ENCODE measurements at regions not wholly inside any gene's neighbourhood (a gene's known extent, or its start where the extent isn't known, plus 50 kb on each side); places are given as distances from the start of the nearest gene placed in this dataset.

DNA sequence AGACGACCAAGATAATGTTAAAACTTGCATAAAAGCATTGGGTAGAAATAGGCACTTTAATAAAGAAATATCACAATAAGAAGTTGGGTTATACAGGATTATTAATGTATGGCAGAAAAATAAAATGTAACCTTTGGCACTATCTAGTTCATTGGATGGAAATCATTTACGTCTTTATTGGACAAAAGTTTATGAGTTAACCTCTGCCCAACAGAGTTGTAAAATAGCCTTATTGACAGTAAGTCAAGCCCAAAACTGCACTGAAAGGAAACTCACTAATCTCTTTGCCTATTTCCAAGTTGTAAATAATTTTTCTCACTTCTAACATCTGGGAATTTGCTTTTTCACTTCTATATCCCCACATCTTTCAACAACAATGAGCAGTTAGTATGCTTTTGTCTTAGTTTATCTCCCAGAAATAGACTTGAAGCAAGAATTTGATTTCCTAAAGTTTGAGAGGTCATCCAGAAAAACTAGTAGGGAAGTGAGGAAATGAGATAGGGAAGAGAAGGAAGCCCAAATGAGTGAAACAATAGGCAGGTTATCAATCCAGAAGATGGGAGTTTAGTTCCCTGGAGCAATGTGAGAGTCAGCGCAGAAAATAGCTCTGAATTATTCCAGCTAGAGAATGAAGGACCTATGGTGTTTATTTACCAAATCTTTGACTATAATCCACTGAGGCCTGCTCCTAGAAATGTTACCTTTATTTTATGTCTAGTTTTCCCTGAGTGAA, 434.8 kb downstream of the CCER1 start:
- Histone ChIP-seq H3K9me3 (ENCODE audit: insufficient read depth, low read depth, low read length) (no peaks in the 10 kb centered on the region), H4K20me1 (ENCODE audit: insufficient read depth, low read length) (no peaks in the 10 kb centered on the region), H3K4me1 (ENCODE audit: insufficient read depth, low read length) (no peaks in the 10 kb centered on the region), H3K4me3 (ENCODE audit: insufficient read depth, low read depth, low read length) (no peak overlapping the region), H3K27me3 (ENCODE audit: insufficient read depth, low read length) (no peaks in the 10 kb centered on the region), H3K9ac (ENCODE audit: low read length) (no peak overlapping the region), H3K36me3 (ENCODE audit: insufficient read depth, low read length) (no peaks in the 10 kb centered on the region), H3K4me2 (ENCODE audit: low read length) (no peak overlapping the region), H3K27ac (ENCODE audit: low read depth, low read length) (no peak overlapping the region), H3K79me2 (ENCODE audit: insufficient read depth, low read length) (no peaks in the 10 kb centered on the region), H2AFZ (ENCODE audit: low read depth, low read length) (no peak overlapping the region)
- Mint-ChIP-seq H3K9me3 (ENCODE audit: unreplicated experiment) (no peaks in the 10 kb centered on the region), H3K36me3 (ENCODE audit: low read depth, unreplicated experiment) (no peaks in the 10 kb centered on the region), H3K27me3 (ENCODE audit: low read depth, unreplicated experiment) (no peaks in the 10 kb centered on the region), H3K4me3 (ENCODE audit: unreplicated experiment) (no peak overlapping the region), H3K4me1 (ENCODE audit: low read depth, unreplicated experiment) (no peaks in the 10 kb centered on the region), H3K27ac (ENCODE audit: unreplicated experiment) (no peak overlapping the region)
- FAIRE-seq (no peak), DNase-seq (ENCODE audit: low read depth) (no peak)
- TF ChIP-seq, protein P1, sequence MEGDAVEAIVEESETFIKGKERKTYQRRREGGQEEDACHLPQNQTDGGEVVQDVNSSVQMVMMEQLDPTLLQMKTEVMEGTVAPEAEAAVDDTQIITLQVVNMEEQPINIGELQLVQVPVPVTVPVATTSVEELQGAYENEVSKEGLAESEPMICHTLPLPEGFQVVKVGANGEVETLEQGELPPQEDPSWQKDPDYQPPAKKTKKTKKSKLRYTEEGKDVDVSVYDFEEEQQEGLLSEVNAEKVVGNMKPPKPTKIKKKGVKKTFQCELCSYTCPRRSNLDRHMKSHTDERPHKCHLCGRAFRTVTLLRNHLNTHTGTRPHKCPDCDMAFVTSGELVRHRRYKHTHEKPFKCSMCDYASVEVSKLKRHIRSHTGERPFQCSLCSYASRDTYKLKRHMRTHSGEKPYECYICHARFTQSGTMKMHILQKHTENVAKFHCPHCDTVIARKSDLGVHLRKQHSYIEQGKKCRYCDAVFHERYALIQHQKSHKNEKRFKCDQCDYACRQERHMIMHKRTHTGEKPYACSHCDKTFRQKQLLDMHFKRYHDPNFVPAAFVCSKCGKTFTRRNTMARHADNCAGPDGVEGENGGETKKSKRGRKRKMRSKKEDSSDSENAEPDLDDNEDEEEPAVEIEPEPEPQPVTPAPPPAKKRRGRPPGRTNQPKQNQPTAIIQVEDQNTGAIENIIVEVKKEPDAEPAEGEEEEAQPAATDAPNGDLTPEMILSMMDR (IDR thresholded peaks at IDR 0.05; ENCODE audit: insufficient read depth, low read depth, low read length) = no peak
- no peak for TF ChIP-seq EZH2 (IDR thresholded peaks at IDR 0.05; ENCODE audit: insufficient read depth, low read length)

DNA sequence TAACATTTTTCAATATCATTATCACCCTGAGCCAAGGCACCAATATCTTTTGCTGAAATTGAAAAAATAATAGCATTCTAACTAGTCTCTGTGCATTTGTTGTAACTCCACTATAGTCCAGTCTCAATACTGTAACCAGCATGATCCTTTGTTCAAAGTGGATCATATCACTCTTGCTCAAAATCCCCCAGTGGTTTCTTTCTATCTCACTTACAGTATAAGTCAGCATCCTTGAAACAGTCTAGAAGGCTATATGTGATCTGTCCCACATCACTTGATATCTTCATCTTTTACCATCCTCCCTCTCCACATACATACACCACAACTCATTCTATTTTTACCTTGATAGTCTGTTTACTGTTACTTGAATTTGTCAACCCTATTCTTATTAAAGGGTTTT, 435.7 kb downstream of the CCER1 start:
- Histone ChIP-seq H3K4me2 (ENCODE audit: low read length) (no peak overlapping the region), H4K20me1 (ENCODE audit: insufficient read depth, low read length) (no peaks in the 10 kb centered on the region), H2AFZ (ENCODE audit: low read depth, low read length) (no peak overlapping the region), H3K9me3 (ENCODE audit: insufficient read depth, low read depth, low read length) (no peaks in the 10 kb centered on the region), H3K4me3 (ENCODE audit: insufficient read depth, low read depth, low read length) (no peak overlapping the region), H3K27ac (ENCODE audit: low read depth, low read length) (no peak overlapping the region), H3K36me3 (ENCODE audit: insufficient read depth, low read length) (no peaks in the 10 kb centered on the region), H3K9ac (ENCODE audit: low read length) (no peak overlapping the region), H3K4me1 (ENCODE audit: insufficient read depth, low read length) (no peaks in the 10 kb centered on the region), H3K79me2 (ENCODE audit: insufficient read depth, low read length) (no peaks in the 10 kb centered on the region), H3K27me3 (ENCODE audit: insufficient read depth, low read length) (no peaks in the 10 kb centered on the region)
- Mint-ChIP-seq H3K4me1 (ENCODE audit: low read depth, unreplicated experiment) (no peaks in the 10 kb centered on the region), H3K27ac (ENCODE audit: unreplicated experiment) (no peak overlapping the region), H3K9me3 (ENCODE audit: unreplicated experiment) (no peaks in the 10 kb centered on the region), H3K4me3 (ENCODE audit: unreplicated experiment) (no peak overlapping the region), H3K36me3 (ENCODE audit: low read depth, unreplicated experiment) (no peaks in the 10 kb centered on the region), H3K27me3 (ENCODE audit: low read depth, unreplicated experiment) (no peaks in the 10 kb centered on the region)
- DNase-seq (ENCODE audit: low read depth) (no peak), FAIRE-seq (no peak)
- TF ChIP-seq, protein P1 (IDR thresholded peaks at IDR 0.05; ENCODE audit: insufficient read depth, low read depth, low read length) = no peak
- TF ChIP-seq EZH2 (IDR thresholded peaks at IDR 0.05; ENCODE audit: insufficient read depth, low read length) = no peak
